IMR-90 (cell line): ENCODE measurements at regions not wholly inside any gene's neighbourhood (a gene's known extent, or its start where the extent isn't known, plus 50 kb on each side); places are given as distances from the start of the nearest gene placed in this dataset.

Experiments used
- ATAC-seq: fragments of 200-7000 bp; cut with Tn5 transposase; 2 replicates; pipeline ENCODE4 v1.9.1; 2020; ENCODE audit warnings: low read depth, mild to moderate bottlenecking, moderate library complexity
- BruUV-seq: library from RNA; stranded (reverse); fragments of 400-500 nt; replicated peaks from 2 replicates; lab custom pipeline; 2021; lab: Mats Ljungman, UMichigan
- CTCF ChIA-PET: fragments of 300-600 bp; formaldehyde crosslinking; extraction: SDS; loops from one replicate; lab custom pipeline; 2021; ENCODE audit warnings: antibody characterized with exemption; lab: Yijun Ruan, JAX
- POLR2A ChIA-PET: fragments of 300-600 bp; sonication (Branson Sonifier 250); formaldehyde crosslinking; loops from one replicate; lab custom pipeline; 2022; ENCODE audit warnings: antibody characterized with exemption; ENCODE audit not compliant: unreplicated experiment; lab: Charles Lee
- DNase-seq: peaks from one replicate; pipeline ENCODE4 v3.0.0; 2013
- H2AFZ ChIP-seq: replicated peaks from 2 replicates; pipeline ENCODE3; 2013; ENCODE audit warnings: low read length, mild to moderate bottlenecking; ENCODE audit not compliant: poor library complexity
- H2AK5ac ChIP-seq: 2 replicates; pipeline ENCODE4 v1.6.1; 2013; ENCODE audit warnings: low read depth, low read length, inconsistent platforms
- H2AK9ac ChIP-seq: replicated peaks from 2 replicates; pipeline ENCODE3; 2013; ENCODE audit warnings: mild to moderate bottlenecking, low read depth, low read length, moderate library complexity; ENCODE audit not compliant: poor library complexity
- H2BK120ac ChIP-seq: 2 replicates; pipeline ENCODE4 v1.6.1; 2013; ENCODE audit warnings: low read depth, low read length, inconsistent platforms
- H2BK15ac ChIP-seq: 3 replicates; pipeline ENCODE4 v1.6.1; 2013; ENCODE audit warnings: low read depth, low read length, inconsistent platforms
- H2BK20ac ChIP-seq: 2 replicates; pipeline ENCODE4 v1.6.1; 2013; ENCODE audit warnings: low read depth, mild to moderate bottlenecking, inconsistent platforms, low read length, moderate library complexity
- H2BK5ac ChIP-seq: 2 replicates; pipeline ENCODE4 v1.6.1; 2013; ENCODE audit warnings: mild to moderate bottlenecking, low read depth, low read length, inconsistent platforms; ENCODE audit not compliant: poor library complexity, severe bottlenecking
- H3K14ac ChIP-seq: replicated peaks from 2 replicates; pipeline ENCODE4 v1.6.1; 2013; ENCODE audit warnings: low read depth, low read length, inconsistent platforms
- H3K18ac ChIP-seq: 2 replicates; pipeline ENCODE4 v1.6.1; 2013; ENCODE audit warnings: low read depth, low read length, control low read depth
- H3K23ac ChIP-seq: 2 replicates; pipeline ENCODE4 v1.6.1; 2013; ENCODE audit warnings: low read depth, low read length, inconsistent platforms
- H3K27ac ChIP-seq: 2 replicates; pipeline ENCODE4 v1.5.1; 2013; ENCODE audit warnings: mild to moderate bottlenecking, control low read depth, low read length; ENCODE audit not compliant: insufficient read depth
- H3K27me3 ChIP-seq: 2 replicates; pipeline ENCODE4 v1.6.1; 2013; ENCODE audit warnings: low read length; ENCODE audit not compliant: control insufficient read depth, insufficient read depth
- H3K36me3 ChIP-seq: 2 replicates; pipeline ENCODE4 v1.6.1; 2013; ENCODE audit warnings: low read length, mixed read lengths; ENCODE audit not compliant: control insufficient read depth, insufficient read depth
- H3K4ac ChIP-seq: 2 replicates; pipeline ENCODE4 v1.6.1; 2013; ENCODE audit warnings: low read depth, low read length, inconsistent platforms
- H3K4me1 ChIP-seq: 2 replicates; pipeline ENCODE4 v1.6.1; 2013; ENCODE audit warnings: low read length, mixed read lengths; ENCODE audit not compliant: control insufficient read depth, insufficient read depth
- H3K4me2 ChIP-seq: 2 replicates; pipeline ENCODE4 v1.6.1; 2013; ENCODE audit warnings: low read depth, mild to moderate bottlenecking, control low read depth, low read length, moderate library complexity
- H3K4me3 ChIP-seq: 2 replicates; pipeline ENCODE4 v1.5.1; 2013; ENCODE audit warnings: low read depth, mild to moderate bottlenecking, control low read depth, low read length, moderate library complexity; ENCODE audit not compliant: insufficient read depth
- H3K56ac ChIP-seq: 2 replicates; pipeline ENCODE4 v1.6.1; 2013; ENCODE audit warnings: low read length, inconsistent platforms; ENCODE audit not compliant: insufficient read depth; ENCODE audit errors: extremely low read depth
- H3K79me1 ChIP-seq, 2 experiments: 2 replicates each; pipeline ENCODE4 v1.6.1; 2013; ENCODE audit warnings: low read length in 2 of 2, inconsistent platforms in 1 of 2, low read depth in 1 of 2
- H3K9ac ChIP-seq: 2 replicates; pipeline ENCODE4 v1.6.1; 2013; ENCODE audit warnings: low read depth, low read length, control low read depth
- H3K9me1 ChIP-seq: 2 replicates; pipeline ENCODE4 v1.6.1; 2013; ENCODE audit warnings: low read length, inconsistent platforms; ENCODE audit not compliant: insufficient read depth
- H3K9me3 ChIP-seq: 2 replicates; pipeline ENCODE4 v1.6.1; 2013; ENCODE audit warnings: low read length; ENCODE audit not compliant: control insufficient read depth, insufficient read depth
- H4K20me1 ChIP-seq: 2 replicates; pipeline ENCODE4 v1.6.1; 2013; ENCODE audit warnings: low read length, inconsistent platforms; ENCODE audit not compliant: insufficient read depth
- H4K5ac ChIP-seq: 2 replicates; pipeline ENCODE4 v1.6.1; 2013; ENCODE audit warnings: mild to moderate bottlenecking, low read depth, low read length, control low read depth
- H4K8ac ChIP-seq, 2 experiments: 2 replicates each; pipeline ENCODE4 v1.6.1; 2013; ENCODE audit warnings: low read depth in 2 of 2, low read length in 2 of 2, control low read depth in 1 of 2, inconsistent platforms in 1 of 2
- H4K91ac ChIP-seq: 2 replicates; pipeline ENCODE4 v1.6.1; 2013; ENCODE audit warnings: low read depth, low read length, inconsistent platforms; ENCODE audit not compliant: insufficient read depth
- BHLHE40 ChIP-seq: fragments of 150-350 bp; IDR thresholded peaks from 2 replicates; pipeline ENCODE4 v1.6.1; 2016; ENCODE audit warnings: mild to moderate bottlenecking, low read depth, low read length
- CEBPB ChIP-seq: IDR thresholded peaks from 2 replicates; pipeline ENCODE4 v1.6.1; 2012; ENCODE audit warnings: low read depth, low read length, improper control_type of control experiment
- CHD1 ChIP-seq: IDR thresholded peaks from 2 replicates; pipeline ENCODE4 v1.6.1; 2012; ENCODE audit warnings: low read depth, low read length, improper control_type of control experiment
- CTCF ChIP-seq: conservative IDR thresholded peaks from 2 replicates; pipeline ENCODE4 v1.5.1; 2012; ENCODE audit warnings: mild to moderate bottlenecking, low read depth, low read length, improper control_type of control experiment
- ELK1 ChIP-seq: fragments of 150-350 bp; IDR thresholded peaks from 2 replicates; pipeline ENCODE4 v1.6.1; 2016; ENCODE audit warnings: low read depth, mild to moderate bottlenecking, low read length, moderate library complexity, borderline replicate concordance
- FOS ChIP-seq: fragments of 150-350 bp; IDR thresholded peaks from 2 replicates; pipeline ENCODE4 v1.6.1; 2016; ENCODE audit warnings: low read depth, low read length
- MAFK ChIP-seq: IDR thresholded peaks from 2 replicates; pipeline ENCODE4 v1.6.1; 2012; ENCODE audit warnings: low read depth, low read length, improper control_type of control experiment
- MAZ ChIP-seq: IDR thresholded peaks from 2 replicates; pipeline ENCODE4 v1.6.1; 2012; ENCODE audit warnings: low read depth, mild to moderate bottlenecking, low read length, improper control_type of control experiment, moderate library complexity, borderline replicate concordance
- MXI1 ChIP-seq: IDR thresholded peaks from 2 replicates; pipeline ENCODE4 v1.6.1; 2012; ENCODE audit warnings: low read depth, mild to moderate bottlenecking, low read length, moderate library complexity, borderline replicate concordance
- NFE2L2 ChIP-seq: fragments of 150-350 bp; IDR thresholded peaks from 2 replicates; pipeline ENCODE4 v1.6.1; 2016; ENCODE audit warnings: low read depth, mild to moderate bottlenecking, low read length
- POLR2A ChIP-seq: IDR thresholded peaks from 2 replicates; pipeline ENCODE4 v1.6.1; 2012; ENCODE audit warnings: mild to moderate bottlenecking, low read depth, low read length
- RAD21 ChIP-seq: IDR thresholded peaks from 2 replicates; pipeline ENCODE4 v1.6.1; 2012; ENCODE audit warnings: low read length, improper control_type of control experiment
- RCOR1 ChIP-seq: IDR thresholded peaks from 2 replicates; pipeline ENCODE4 v1.6.1; 2012; ENCODE audit warnings: mild to moderate bottlenecking, low read length, improper control_type of control experiment; ENCODE audit not compliant: insufficient replicate concordance
- RFX5 ChIP-seq: IDR thresholded peaks from 2 replicates; pipeline ENCODE4 v1.8.0; 2012; ENCODE audit warnings: low read depth, mild to moderate bottlenecking, low read length, moderate library complexity
- SMC3 ChIP-seq: fragments of 150-350 bp; IDR thresholded peaks from 2 replicates; pipeline ENCODE4 v1.6.1; 2016; ENCODE audit warnings: low read depth, mild to moderate bottlenecking, antibody characterized with exemption, low read length, moderate library complexity
- USF2 ChIP-seq: fragments of 150-350 bp; IDR thresholded peaks from 2 replicates; pipeline ENCODE4 v1.6.1; 2017; ENCODE audit warnings: mild to moderate bottlenecking, antibody characterized with exemption, low read length, low read depth
- WGBS, 2 experiments: methylation state at CpG; one replicate each; pipeline versions ENCODE4 v1.1.5 to v1.1.7; 2013; ENCODE audit warnings: missing lambda C conversion rate in 2 of 2; ENCODE audit not compliant: insufficient read length in 1 of 2; ENCODE audit errors: extremely low coverage in 2 of 2; 5-methylcytosine and 5-hydroxymethylcytosine counted together
- dilution Hi-C: fragments of 300-500 bp; cut with HindIII; formaldehyde crosslinking; loops from one replicate; pipeline ENCODE4 v1.14.3; 2018; ENCODE audit warnings: low sequenced_read_pairs; ENCODE audit not compliant: unreplicated experiment
- in situ Hi-C: fragments of 300-500 bp; cut with MboI; formaldehyde crosslinking; loops from 3 replicates; pipeline ENCODE4 v1.14.3; 2019; ENCODE audit warnings: low sequenced_read_pairs, inconsistent platforms, mixed read lengths
- intact Hi-C: fragments of 100-400 bp; cut with micrococcal nuclease; formaldehyde crosslinking; loops from 2 replicates; pipeline ENCODE4 v1.10.0; 2022

GRCh38 chr5:161233553-161233952, 313.0 kb downstream of the GABRB2 start:
- DNase-seq (no peak), ATAC-seq (no peak)
- Histone ChIP-seq H2AK5ac (no peak overlapping the region), H2AFZ (no peak overlapping the region), H3K9ac (no peak overlapping the region), H3K9me3 (peaks cover 5% of the 10 kb centered on the region), H3K56ac (no peak overlapping the region), H3K9me1 (no peaks in the 10 kb centered on the region), H3K36me3 (no peaks in the 10 kb centered on the region), H3K14ac (no peak overlapping the region), H4K8ac (no peak overlapping the region), H3K79me1 (no peaks in the 10 kb centered on the region), H4K20me1 (no peaks in the 10 kb centered on the region), H4K91ac (no peak overlapping the region), H2BK20ac (no peak overlapping the region), H2AK9ac (no peak overlapping the region), H2BK5ac (no peak overlapping the region), H4K5ac (no peak overlapping the region), H3K27ac (no peak overlapping the region), H3K27me3 (no peaks in the 10 kb centered on the region), H2BK15ac (no peak overlapping the region), H3K4me1 (no peaks in the 10 kb centered on the region), H3K18ac (no peak overlapping the region), H3K23ac (no peak overlapping the region), H2BK120ac (no peak overlapping the region), H3K4ac (no peak overlapping the region), H3K4me2 (no peak overlapping the region), H3K4me3 (no peak overlapping the region)
- dilution Hi-C loops (no loop called here), in situ Hi-C loops (no loop called here), intact Hi-C loops (no loop called here)
- no TSS peak for BruUV-seq
- CTCF ChIA-PET: no interaction called here
- no peak for TF ChIP-seq MAZ
- TF ChIP-seq CEBPB: no peak
- no peak for TF ChIP-seq FOS
- TF ChIP-seq RFX5: no peak
- TF ChIP-seq USF2: no peak
- no peak for TF ChIP-seq NFE2L2
- TF ChIP-seq BHLHE40: no peak
- TF ChIP-seq POLR2A: no peak
- no peak for TF ChIP-seq MXI1
- no peak for TF ChIP-seq ELK1
- no peak for TF ChIP-seq CTCF
- TF ChIP-seq MAFK: no peak
- TF ChIP-seq CHD1: no peak
- no peak for TF ChIP-seq RAD21
- TF ChIP-seq RCOR1: no peak
- TF ChIP-seq SMC3: no peak
- no CpG with 5 or more reads among the region's 1 CpG for WGBS, 2 experiments
- POLR2A ChIA-PET: no interaction called here
